Fibroblast of lung (primary cell): ENCODE measurements at regions not wholly inside any gene's neighbourhood (a gene's known extent, or its start where the extent isn't known, plus 50 kb on each side); places are given as distances from the start of the nearest gene placed in this dataset.

ENCODE experiments used
- DNase-seq, 2 donors: peaks; one replicate each; pipeline versions ENCODE4 v3.0.0 to v3.0.0-alpha.2; 2010; ENCODE audit warnings: low read depth in 2 of 2
- H2AFZ ChIP-seq: 2 replicates; pipeline ENCODE4 v1.5.1; 2012; ENCODE audit warnings: low read length, control low read depth, inconsistent platforms
- H3K27ac ChIP-seq: 2 replicates; pipeline ENCODE4 v1.5.1; 2011; ENCODE audit warnings: low read length, control low read depth; ENCODE audit not compliant: insufficient read depth
- H3K27me3 ChIP-seq: 2 replicates; pipeline ENCODE4 v1.5.1; 2011; ENCODE audit warnings: mild to moderate bottlenecking, low read length; ENCODE audit not compliant: control insufficient read depth, insufficient read depth
- H3K36me3 ChIP-seq: 2 replicates; pipeline ENCODE4 v1.5.1; 2011; ENCODE audit warnings: low read length; ENCODE audit not compliant: control insufficient read depth, insufficient read depth
- H3K4me1 ChIP-seq: 2 replicates; pipeline ENCODE4 v1.5.1; 2011; ENCODE audit warnings: low read length; ENCODE audit not compliant: control insufficient read depth, insufficient read depth; ENCODE audit errors: extremely low read depth
- H3K4me2 ChIP-seq: 2 replicates; pipeline ENCODE4 v1.5.1; 2011; ENCODE audit warnings: low read length, control low read depth; ENCODE audit not compliant: insufficient read depth; ENCODE audit errors: extremely low read depth
- H3K4me3 ChIP-seq, 4 experiments: fragments of 200-600 bp in 1 of 4; sonication (generic) in 1 of 4; replicated peaks in 1 of 4; 2 replicates each; pipeline ENCODE4 v1.5.1; 2011 to 2016; ENCODE audit warnings: low read length in 4 of 4, low read depth in 3 of 4, mild to moderate bottlenecking in 3 of 4, control low read depth in 2 of 4, inconsistent platforms in 1 of 4, mixed read lengths in 1 of 4; ENCODE audit not compliant: insufficient read depth in 1 of 4; ENCODE audit errors: control extremely low read depth in 1 of 4
- H3K79me2 ChIP-seq: 2 replicates; pipeline ENCODE4 v1.5.1; 2012; ENCODE audit warnings: mild to moderate bottlenecking, low read length, inconsistent platforms; ENCODE audit not compliant: control insufficient read depth, insufficient read depth
- H3K9ac ChIP-seq: 2 replicates; pipeline ENCODE4 v1.5.1; 2011; ENCODE audit warnings: mild to moderate bottlenecking, low read length, control low read depth; ENCODE audit not compliant: insufficient read depth
- H3K9me3 ChIP-seq: 2 replicates; pipeline ENCODE4 v1.5.1; 2012; ENCODE audit warnings: low read depth, low read length; ENCODE audit not compliant: control insufficient read depth, insufficient read depth
- H4K20me1 ChIP-seq: 2 replicates; pipeline ENCODE4 v1.5.1; 2011; ENCODE audit warnings: low read length; ENCODE audit not compliant: control insufficient read depth, insufficient read depth; ENCODE audit errors: extremely low read depth
- CTCF ChIP-seq, 2 donors: IDR thresholded peaks in 1 of 2; conservative IDR thresholded peaks in 1 of 2; 1 replicate in 1 of 2; 2 replicates in 1 of 2; pipeline ENCODE4 v1.5.1; 2011 to 2012; ENCODE audit warnings: low read length in 2 of 2, control low read depth in 1 of 2, inconsistent platforms in 1 of 2, low read depth in 1 of 2, mild to moderate bottlenecking in 1 of 2
- EZH2 ChIP-seq: IDR thresholded peaks from 2 replicates; pipeline ENCODE4 v1.5.1; 2012; ENCODE audit warnings: low read length, control low read depth, mild to moderate bottlenecking; ENCODE audit errors: missing control alignments

GRCh38 chr4:180766045-180766444 lies 1477.2 kb upstream of the TENM3 start:
- Histone ChIP-seq H3K79me2 (no peaks in the 10 kb centered on the region), H3K36me3 (no peaks in the 10 kb centered on the region), H3K4me3 (no peak overlapping the region), H4K20me1 (no peaks in the 10 kb centered on the region), H2AFZ (no peak overlapping the region), H3K4me2 (no peak overlapping the region), H3K27me3 (no peaks in the 10 kb centered on the region), H3K4me1 (no peaks in the 10 kb centered on the region), H3K9me3 (no peaks in the 10 kb centered on the region), H3K9ac (no peak overlapping the region), H3K27ac (no peak overlapping the region)
- TF ChIP-seq EZH2 (no peak), CTCF (conservative IDR thresholded peaks at IDR 0.05 in 1 of 2, IDR thresholded peaks at IDR 0.05 in 1 of 2; ENCODE audit: low read depth in 1 of 2, low read length in 2 of 2) (no peak)
- DNase-seq, result peak in 1 of 2 donors; percentile 2

- Histone ChIP-seq H3K79me2 (no peaks in the 10 kb centered on the region), H2AFZ (no peak overlapping the region), H3K27me3 (no peaks in the 10 kb centered on the region), H3K4me3 (no peak overlapping the region), H3K4me2 (no peak overlapping the region), H3K9ac (no peak overlapping the region), H3K9me3 (no peaks in the 10 kb centered on the region), H3K36me3 (no peaks in the 10 kb centered on the region), H3K4me1 (no peaks in the 10 kb centered on the region), H4K20me1 (no peaks in the 10 kb centered on the region), H3K27ac (no peak overlapping the region)
- TF ChIP-seq EZH2, result no peak
- TF ChIP-seq CTCF (conservative IDR thresholded peaks at IDR 0.05 in 1 of 2, IDR thresholded peaks at IDR 0.05 in 1 of 2; ENCODE audit: low read depth in 1 of 2, low read length in 2 of 2), result no peak
- peak in 1 of 2 donors; percentile 21 for DNase-seq
Observed at GRCh38 chr4:180766944-180767729, 1476.1 kb upstream of the TENM3 start.

GRCh38 chr4:180768610-180769009 lies 1474.6 kb upstream of the TENM3 start:
- H3K4me1 ChIP-seq, result no peaks in the 10 kb centered on the region
- H3K9me3 ChIP-seq, result no peaks in the 10 kb centered on the region
- H3K36me3 ChIP-seq, result no peaks in the 10 kb centered on the region
- no peaks in the 10 kb centered on the region for H4K20me1 ChIP-seq
- H3K9ac ChIP-seq, result no peak overlapping the region
- no peak overlapping the region for H3K4me2 ChIP-seq
- no peak for TF ChIP-seq EZH2
- TF ChIP-seq CTCF (conservative IDR thresholded peaks at IDR 0.05 in 1 of 2, IDR thresholded peaks at IDR 0.05 in 1 of 2; ENCODE audit: low read depth in 1 of 2, low read length in 2 of 2), result no peak
- H3K27me3 ChIP-seq, result no peaks in the 10 kb centered on the region
- no peak overlapping the region for H3K27ac ChIP-seq
- DNase-seq, result no peak
- H3K4me3 ChIP-seq, result no peak overlapping the region
- H3K79me2 ChIP-seq, result no peaks in the 10 kb centered on the region
- no peak overlapping the region for H2AFZ ChIP-seq
